Pulmonary artery endothelial cell (primary cell): ENCODE measurements at regions not wholly inside any gene's neighbourhood (a gene's known extent, or its start where the extent isn't known, plus 50 kb on each side); places are given as distances from the start of the nearest gene placed in this dataset.
A peak's percentile ranks its signal among the peaks of the same experiment; 100 is the strongest.
"Not testable (repeated sequence)": the region's sequence is repeated elsewhere in the genome, so short reads cannot be mapped to it uniquely, and the experiment has no call there.

Experiments used
- DNase-seq: peaks from one replicate; pipeline ENCODE4 v3.0.0-alpha.2; 2011; ENCODE audit warnings: low read depth, low spot score

DNA sequence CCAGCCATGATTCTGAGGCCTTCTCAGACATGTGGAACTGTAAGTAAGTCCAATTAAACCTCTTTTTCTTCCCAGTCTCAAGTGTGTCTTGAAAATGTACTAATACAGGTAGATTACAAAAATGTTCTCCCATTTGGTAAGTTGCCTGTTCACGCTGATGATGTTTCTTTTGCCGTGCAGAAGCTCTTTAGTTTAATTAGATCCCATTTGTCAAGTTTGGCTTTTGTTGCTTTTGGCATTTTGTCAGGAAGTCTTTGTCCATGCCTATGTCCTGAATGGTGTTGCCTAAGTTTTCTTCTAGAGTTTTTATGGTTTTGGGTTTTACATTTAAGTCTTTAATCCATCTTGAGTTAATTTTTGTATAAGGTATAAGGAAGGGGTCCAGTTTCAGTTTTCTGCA is 712.5 kb upstream of the ZNF608 start:
- not testable (repeated sequence) for DNase-seq

DNA sequence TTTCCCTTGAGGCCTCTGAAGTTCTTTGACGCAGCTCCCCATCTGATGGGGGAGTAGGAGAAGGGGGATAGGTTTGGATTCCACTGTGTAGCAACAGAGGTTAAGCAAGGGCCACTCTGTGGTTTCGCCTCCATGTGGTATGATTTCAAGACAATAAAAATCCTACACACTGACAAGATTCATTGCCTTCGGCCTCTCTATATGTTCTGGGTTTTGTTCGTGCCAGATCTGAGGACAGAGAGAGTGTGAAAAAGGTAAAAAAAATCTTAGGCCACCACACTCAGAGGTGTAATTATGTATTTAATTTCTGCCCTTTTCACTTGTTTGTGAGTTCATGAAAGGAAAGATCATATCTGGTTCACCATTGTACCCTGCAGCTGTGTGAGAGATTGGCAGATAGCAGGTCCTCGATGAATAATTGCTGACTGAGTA is 715.2 kb upstream of the ZNF608 start:
- no peak for DNase-seq

DNA sequence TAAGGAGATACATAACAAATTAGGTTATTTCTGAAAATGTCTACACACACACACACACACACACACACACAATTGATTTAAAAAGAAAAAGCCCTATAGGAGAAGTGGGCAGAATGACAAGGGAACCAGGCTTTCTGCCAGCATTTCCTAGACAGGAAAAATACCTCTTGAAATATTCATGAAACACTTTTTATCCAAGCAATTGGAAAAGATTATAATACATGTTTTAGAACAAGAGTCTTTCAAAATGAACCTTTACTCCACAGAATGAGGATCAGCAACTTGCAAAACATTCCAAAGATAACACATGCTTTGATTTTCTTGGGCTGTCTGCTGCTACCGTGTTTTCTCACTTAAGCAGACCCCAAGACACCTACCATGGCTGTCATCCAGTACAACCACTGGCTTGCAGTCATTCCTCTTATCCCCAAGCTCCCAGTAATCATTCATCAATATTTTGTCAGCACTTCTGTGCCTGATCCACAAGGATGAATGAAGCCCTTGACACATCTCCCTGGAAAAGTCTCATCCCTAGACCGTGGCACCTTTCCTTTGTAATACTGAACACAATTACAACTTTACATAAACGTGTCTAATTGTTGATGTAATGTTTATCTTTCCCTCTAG is 717.1 kb upstream of the ZNF608 start:
- no peak for DNase-seq

DNA sequence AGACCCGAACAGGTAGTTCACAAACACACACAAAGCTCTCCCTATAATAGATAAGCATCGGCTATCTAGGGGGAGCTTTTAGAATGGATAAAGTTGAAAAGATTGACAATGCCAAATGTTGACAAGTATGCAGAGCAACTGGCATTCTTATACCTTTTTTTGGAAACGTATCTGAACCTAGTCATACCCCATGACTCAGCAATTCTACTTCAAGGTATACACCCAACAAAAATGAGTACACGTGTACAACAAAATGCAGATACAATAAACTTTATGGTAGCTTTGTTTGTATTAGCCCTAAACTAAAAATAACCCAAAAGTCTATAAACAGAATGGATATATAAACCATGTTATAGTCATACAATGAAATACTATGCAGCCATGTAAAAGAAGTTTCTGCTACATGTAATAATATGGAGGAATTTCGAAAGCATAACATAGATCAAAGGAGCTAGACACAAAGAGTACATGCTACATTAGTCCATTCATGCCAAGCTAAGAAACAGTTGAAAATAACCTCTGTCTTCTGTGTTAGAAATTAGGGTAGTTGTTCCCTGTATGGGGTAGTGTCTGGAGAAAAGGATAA is 718.5 kb upstream of the ZNF608 start:
- DNase-seq = no peak

DNA sequence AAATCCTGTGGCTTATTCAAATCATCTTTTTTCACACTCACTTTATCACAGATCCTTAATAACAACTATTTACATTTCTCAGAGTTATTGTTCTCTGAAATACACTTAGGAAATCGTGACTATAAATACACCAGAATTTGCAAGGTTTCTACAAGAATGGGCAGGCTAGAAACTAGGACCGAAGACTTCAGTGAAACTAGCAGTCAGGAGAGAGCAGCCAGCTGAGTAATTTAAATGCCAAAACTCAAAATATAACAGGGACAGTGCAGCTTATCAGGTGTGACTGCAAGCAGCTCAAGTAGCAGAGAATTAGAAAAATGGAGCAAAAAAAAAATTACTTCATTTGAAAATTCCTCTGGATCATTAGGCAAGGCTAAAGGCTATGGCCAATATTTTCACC is 719.3 kb upstream of the ZNF608 start:
- DNase-seq = no peak

DNA sequence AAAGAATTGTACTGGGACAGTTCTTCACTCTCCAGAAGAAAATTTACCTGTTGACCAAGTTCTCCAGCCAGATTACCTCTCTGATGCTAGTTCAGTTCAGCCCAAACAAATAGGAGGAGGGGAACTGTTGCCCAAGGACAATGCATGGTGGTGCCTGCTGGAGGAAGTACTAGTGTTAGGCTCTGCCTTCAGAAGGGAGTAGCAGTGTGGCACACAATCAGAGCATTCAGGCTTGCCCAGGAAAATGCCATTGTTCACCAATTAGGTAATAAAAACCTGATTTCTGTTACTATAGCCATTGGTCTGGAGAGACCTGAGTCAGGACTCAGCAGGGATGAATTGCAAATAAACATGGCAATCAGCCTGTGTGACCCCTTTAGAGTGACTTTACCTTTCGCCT is 720.8 kb upstream of the ZNF608 start:
- no peak for DNase-seq

DNA sequence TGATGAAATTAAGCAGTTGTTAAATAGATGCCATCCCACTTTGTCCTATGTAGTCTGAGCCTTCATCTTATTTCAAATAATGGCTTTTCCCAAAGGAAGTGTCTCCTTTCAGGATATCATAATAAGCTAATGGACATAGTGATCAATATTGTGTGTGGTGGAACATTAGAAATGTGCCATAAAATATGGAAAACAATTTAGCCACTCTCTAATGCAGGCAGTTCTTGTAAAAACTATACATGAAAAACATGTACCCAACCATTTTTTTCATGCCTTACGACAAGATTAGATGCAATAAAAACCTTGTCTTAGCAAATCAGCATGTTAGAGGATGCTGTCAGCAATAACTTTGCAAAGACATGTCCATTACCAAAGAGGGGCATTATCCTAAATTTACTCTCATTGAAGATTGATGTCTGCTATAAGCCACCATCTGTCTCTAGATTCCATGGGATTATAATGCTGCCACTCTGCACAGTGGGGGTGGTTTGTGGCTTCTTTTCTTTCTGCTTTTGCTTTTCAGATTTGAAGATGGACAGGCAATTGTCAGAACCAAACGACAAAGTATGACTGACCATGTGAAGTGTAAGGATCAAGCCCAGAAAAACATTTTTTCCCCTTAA is 724.0 kb upstream of the ZNF608 start:
- DNase-seq = no peak

DNA sequence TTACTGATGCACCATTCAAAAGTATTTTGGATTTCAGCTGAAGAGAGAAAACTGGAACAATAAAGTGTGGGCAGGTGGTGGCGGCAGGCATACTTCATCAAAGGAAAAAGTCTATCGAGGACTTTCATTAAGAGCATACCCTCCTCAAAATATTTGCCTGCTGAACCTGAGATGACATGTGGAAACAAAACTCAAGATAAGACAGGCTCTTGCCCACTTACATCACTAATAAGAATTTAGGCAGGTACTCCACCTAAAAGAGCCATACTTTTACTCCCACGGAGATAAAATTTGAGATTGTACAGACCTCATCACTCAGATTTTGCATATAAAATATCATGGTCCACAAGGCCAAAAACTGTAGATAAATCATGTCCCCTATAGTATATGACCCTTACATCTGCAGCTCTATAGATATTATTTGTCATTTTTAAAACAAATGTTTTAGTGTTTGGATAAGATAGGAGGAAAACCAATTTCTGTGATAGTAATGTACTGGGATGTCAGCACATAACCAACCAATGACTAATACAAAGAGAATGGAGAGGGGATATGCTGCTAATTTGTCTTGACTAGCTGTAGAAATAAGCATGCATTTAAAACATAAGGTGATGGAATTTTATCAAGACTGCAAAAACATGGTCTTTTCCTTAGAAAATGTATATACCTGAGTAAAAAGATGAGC is 730.6 kb upstream of the ZNF608 start:
- no peak for DNase-seq

DNA sequence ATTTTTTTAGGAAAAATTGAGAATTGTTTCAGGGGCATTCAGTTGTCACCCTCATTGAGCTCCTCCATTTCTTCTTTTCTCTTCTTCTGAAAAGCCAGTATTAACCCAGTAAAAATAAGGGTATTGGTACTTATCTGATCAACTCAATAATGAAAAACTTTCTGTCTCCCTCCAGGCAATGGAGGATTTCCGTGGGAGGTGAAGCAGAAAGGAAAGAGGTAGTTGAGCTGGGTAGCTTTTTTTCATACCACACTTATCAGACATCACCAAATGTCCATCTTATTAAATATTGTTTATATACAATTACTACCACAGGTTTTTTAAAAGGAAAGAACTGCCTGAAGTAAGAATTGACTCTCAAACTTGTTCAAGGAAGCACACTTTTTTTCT is 731.1 kb upstream of the ZNF608 start:
- no peak for DNase-seq

DNA sequence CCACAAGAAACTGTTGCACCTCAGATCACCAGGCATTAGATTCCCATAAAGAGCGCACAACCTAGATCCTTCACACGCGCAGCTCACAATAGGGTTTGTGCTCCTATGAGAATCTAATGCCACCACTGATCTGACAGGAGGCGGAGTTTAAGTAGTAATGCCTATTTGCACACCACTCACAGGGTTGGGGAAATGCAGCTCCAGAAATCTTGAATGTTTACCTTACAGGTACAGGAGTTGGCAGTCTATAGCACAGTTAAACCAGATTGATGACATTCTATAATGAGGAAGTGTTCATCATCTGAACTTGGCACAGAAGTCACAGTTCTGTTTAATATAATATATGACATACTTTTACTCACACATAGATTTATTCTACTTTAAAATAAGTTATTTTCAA is 732.2 kb upstream of the ZNF608 start:
- DNase-seq = no peak

DNA sequence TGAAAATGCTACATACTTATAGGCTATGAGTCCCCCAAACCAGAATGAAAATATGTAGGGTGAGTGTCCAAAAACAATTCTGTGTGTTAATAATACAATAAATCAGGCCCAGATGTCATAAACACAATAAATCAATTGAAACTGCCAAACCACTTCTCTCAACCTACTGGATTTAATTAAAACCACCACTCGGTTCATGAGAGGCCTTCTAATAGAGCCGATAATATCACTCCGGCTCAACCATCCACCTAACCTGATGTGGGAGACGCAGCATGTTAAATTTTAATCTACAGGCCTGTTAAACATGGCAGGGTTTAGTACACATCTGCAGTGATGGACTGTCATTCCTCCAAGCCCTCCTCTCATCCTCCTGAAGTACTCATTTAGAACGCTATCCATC is 734.5 kb upstream of the ZNF608 start:
- no peak for DNase-seq

DNA sequence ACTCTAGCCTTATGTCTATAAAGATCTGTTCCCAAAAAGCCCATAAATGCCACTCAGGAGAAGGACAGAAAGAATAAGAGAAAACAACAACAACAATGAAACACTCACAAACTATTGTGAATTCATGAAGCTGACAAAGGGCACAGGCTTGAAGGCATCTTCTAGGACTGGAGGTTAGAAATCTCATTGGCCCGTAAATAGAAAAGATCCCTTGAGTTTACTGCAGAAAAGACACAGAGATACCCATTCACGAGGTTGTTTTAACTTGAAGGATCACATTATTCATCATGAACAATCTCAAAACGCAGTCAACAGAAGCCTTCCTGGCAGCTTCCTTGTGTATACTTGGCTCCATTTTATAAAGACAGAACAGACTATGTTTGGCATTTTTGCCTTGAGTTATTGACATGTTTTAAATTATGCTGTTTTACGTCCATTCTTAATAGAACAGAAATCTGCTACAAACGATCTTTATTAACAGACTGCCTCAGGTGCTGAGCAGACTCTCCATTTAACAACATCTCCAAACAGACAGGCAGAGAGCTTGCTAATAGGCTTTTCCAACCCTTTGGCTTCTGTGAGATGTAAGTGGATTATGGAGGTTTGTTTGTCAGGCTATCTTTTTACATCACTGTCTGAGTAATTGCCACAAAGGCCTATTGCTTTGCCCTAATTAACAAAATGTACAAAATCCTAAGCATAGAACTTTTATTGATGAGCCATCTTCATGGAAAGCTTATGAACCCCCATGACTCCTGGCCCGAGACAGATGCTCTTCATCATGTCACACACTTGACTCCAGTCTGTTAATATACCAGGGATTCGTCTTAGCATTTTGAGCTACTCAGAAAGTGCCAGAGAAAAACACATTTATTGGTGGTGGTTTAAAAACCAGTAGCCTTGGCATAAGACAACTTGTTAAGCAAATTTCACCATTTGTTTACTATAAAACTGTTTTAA is 735.3 kb upstream of the ZNF608 start:
- DNase-seq = no peak

DNA sequence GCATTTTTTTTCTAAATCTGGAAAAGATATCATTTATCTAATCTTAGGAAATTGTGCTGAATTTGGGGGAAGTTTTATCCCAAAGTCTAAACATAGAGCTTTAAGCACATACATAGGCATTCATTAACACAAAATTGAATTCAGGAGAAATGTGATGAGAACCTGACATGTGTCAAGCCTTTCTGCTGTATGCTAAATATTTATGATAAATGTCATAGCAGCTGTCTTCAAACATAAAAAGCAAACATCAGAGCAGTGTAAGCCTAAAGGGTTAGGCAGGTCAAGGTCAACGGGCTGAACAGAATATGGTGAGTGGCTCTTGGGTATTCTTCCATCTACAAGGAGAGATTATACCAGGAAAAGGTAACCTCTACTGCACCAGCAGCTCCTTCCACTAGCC is 737.2 kb upstream of the ZNF608 start:
- DNase-seq = no peak

DNA sequence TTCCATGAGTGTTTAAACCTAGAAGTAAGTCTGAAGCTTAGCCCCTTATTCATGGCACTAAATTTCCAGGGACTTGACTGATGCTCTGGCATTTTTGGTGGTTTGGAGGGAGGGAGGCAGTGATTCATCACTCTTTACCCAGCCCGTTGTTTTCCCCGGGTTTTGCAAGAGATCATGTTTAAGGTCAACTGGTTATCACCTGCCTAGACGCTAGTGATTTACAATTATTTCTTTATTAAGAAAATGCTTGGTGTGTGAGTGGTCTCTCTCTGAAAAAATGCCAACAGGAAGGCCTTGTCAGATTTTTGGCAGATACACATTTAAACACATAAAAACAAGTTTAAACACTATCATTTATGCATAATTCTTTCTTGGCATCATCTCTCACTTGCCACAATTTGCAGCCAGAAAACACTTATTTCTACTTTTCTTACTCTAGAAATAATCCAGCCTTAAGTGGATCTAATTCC is 737.9 kb upstream of the ZNF608 start:
- DNase-seq = peak; percentile 62

DNA sequence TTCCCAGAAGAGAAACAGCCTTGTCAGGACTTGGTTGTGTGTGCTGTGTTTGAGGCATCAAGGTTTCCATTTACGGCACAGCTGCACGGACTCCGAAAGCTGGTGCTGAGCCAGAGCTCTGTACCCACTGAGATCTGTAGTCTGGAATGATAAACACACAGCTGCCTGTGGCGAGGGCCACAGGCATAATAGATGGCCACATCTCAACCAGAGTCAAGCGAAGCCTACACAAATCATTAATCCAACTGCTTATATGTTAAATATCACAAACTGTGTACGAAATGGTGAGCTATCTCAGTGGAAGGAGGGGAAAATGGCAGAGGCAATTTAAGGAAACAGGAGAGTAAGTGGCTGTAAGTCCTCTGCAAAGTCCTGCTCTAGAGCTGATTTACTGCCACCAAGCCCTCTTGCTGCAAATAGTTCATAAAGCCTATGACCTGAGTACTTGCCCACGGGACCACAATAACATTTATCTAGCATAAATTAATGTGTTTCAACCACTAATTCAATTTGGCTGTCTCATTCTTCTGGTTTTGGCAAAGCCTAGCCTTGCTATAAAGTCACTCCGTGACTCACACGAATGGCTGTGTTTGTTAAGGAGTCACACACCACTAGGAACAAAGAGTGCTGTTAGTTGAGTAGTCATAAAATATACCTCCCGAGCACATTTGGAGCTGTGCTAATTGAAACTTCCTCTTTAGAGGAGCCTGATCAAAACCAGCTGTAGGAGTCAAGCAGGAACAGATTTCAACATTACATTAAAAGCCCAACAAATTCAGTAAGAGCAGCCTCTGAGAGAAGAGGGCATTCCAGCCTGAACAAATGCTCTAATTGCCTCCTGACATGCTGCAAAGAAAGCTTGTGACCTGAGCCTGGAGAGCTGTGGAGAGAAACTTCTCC is 738.6 kb upstream of the ZNF608 start:
- peak; percentile 69 for DNase-seq

DNA sequence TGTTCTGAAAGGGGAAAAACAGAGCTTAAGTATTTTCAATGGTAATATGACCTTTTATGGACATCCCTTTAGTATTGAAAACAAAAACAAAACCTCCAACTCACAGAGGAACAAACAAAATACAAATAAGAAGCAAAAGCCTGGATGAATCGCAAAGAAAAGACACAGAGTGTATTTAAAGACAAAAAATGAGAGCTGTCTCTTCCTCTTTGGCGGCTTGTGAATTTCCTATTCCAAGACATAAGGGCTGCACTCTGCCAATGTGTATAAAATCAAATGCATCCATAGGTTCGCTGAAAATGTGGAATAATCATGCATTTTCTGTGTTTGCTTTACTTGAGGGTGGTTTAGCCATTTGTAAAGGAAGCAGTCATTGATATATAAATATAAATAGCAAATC is 739.3 kb upstream of the ZNF608 start:
- no peak for DNase-seq

DNA sequence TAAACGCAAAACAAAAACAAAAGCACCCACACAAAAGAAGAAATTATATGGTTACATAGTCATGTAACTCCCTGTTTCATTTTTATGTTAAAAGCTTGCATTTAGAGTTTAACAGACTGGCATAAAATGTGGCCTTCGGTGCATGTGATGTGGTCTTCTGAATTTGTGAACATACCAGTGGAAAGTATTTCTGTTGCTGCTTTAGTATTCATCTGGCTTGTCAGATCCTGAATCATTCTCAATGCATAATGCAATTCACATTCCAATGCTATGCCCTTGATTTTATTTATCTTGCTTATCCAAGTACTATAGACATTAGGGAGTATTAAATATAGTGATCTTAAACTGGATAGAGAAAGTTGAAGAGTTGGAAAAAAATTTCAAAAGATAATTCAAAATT is 740.2 kb upstream of the ZNF608 start:
- no peak for DNase-seq

DNA sequence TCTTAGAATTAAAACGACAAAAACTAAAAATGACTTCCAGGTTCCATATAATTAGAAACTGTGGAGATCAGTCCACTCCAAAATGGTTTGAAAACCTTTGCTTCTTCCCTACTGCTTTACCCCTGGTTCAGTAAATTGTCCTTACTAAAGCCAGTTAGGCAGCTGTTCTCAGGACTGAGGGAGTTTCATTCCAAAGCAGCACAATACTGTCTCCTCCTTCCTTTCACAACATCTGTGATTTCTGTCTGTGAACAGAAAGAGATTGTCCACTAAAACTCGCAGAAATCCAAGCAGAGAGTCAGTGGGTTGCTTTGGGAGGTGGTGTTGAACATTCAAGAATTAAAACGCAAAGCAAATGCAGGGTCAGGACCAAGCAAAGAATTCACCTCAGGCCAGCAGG is 740.8 kb upstream of the ZNF608 start:
- no peak for DNase-seq

DNA sequence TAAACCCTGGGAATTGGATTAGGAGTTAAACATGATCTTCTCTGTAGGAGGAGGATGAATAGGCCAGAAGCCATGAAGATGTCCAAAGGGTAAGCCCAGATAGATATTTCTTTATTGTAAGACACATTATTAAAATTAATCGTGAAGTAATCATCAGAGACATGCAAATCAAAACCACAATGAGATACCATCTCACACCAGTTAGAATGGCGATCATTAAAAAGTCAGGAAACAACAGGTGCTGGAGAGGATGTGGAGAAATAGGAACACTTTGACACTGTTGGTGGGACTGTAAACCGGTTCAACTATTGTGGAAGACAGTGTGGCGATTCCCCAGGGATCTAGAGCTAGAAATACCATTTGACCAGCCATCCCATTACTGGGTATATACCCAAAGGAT is 741.2 kb upstream of the ZNF608 start:
- not testable (repeated sequence) for DNase-seq

DNA sequence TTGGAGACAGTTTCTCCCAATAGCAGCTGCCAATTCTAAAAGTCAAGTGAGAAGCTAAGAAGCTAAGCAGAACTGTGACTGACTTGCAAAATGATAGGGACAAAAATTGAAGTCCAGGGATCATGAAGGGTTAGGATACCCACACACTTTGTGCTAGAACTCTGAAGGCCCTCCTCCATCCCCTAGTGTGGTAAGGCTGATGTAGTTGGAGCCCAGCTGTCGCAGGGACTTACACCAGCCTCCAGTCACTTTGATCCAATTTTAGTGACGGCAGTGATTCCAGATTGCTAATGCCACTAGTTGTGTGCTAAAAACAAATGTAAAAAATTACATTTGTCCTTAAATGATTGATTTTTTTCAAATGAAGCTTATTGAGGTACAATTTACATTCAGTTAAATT is 742.7 kb upstream of the ZNF608 start:
- DNase-seq = no peak
